AG04449 (cell line): ENCODE measurements at regions not wholly inside any gene's neighbourhood (a gene's known extent, or its start where the extent isn't known, plus 50 kb on each side); places are given as distances from the start of the nearest gene placed in this dataset.

Experiments used
- CTCF ChIA-PET: fragments of 350-600 bp; formaldehyde crosslinking; extraction: SDS; loops from one replicate; lab custom pipeline; 2021; ENCODE audit warnings: antibody characterized with exemption; lab: Yijun Ruan, JAX
- POLR2A ChIA-PET: fragments of 400-600, 350-600 bp; formaldehyde crosslinking; extraction: SDS; loops from one replicate; lab custom pipeline; 2020; ENCODE audit warnings: antibody characterized with exemption, inconsistent platforms; lab: Yijun Ruan, JAX
- DNase-seq: peaks from one replicate; pipeline ENCODE4 v3.0.0-alpha.2; 2010; ENCODE audit warnings: low read depth, low spot score
- H3K4me3 ChIP-seq: 2 replicates; pipeline ENCODE4 v1.5.1; 2011; ENCODE audit warnings: low read depth, mild to moderate bottlenecking, control low read depth, low read length
- CTCF ChIP-seq: IDR thresholded peaks from one replicate; pipeline ENCODE4 v1.5.1; 2011; ENCODE audit warnings: mild to moderate bottlenecking, moderate library complexity, low read length, control low read depth, inconsistent platforms; ENCODE audit not compliant: insufficient read depth; ENCODE audit errors: missing control alignments

- H3K4me3 ChIP-seq, result no peak overlapping the region
- DNase-seq, result no peak
- ChIA-PET CTCF (no interaction called here), POLR2A (no interaction called here)
- no peak for TF ChIP-seq CTCF
Observed at GRCh38 chr9:12954441-12954840, 179.6 kb downstream of the LURAP1L start.

- TF ChIP-seq CTCF, result no peak
Observed at GRCh38 chr9:12955510-12956163, 180.8 kb downstream of the LURAP1L start.

GRCh38 chr9:12956261-12956660 lies 181.4 kb downstream of the LURAP1L start:
- POLR2A ChIA-PET, result no interaction called here
- H3K4me3 ChIP-seq, result no peak overlapping the region
- no peak for TF ChIP-seq CTCF
- CTCF ChIA-PET, result no interaction called here
- DNase-seq, result no peak

More at GRCh38 chr9:12955510-12956163, 180.8 kb downstream of the LURAP1L start:
- ChIA-PET CTCF (no interaction called here), POLR2A (no interaction called here)
- H3K4me3 ChIP-seq, result no peak overlapping the region
- no peak for DNase-seq

- H3K4me3 ChIP-seq, result no peak overlapping the region
- CTCF ChIA-PET, result no interaction called here
- POLR2A ChIA-PET, result no interaction called here
- TF ChIP-seq CTCF, result no peak
- DNase-seq, result no peak
Observed at GRCh38 chr9:12956805-12957204, 182.0 kb downstream of the LURAP1L start.

- ChIA-PET POLR2A (no interaction called here), CTCF (no interaction called here)
- DNase-seq, result no peak
- H3K4me3 ChIP-seq, result no peak overlapping the region
- no peak for TF ChIP-seq CTCF
Observed at GRCh38 chr9:12958279-12958678, 183.5 kb downstream of the LURAP1L start.

- TF ChIP-seq CTCF, result no peak
- ChIA-PET CTCF (no interaction called here), POLR2A (no interaction called here)
- no peak overlapping the region for H3K4me3 ChIP-seq
- no peak for DNase-seq
Observed at GRCh38 chr9:12958708-12959107, 183.9 kb downstream of the LURAP1L start.
